IPS-20b (cell line): ENCODE measurements at regions not wholly inside any gene's neighbourhood (a gene's known extent, or its start where the extent isn't known, plus 50 kb on each side); places are given as distances from the start of the nearest gene placed in this dataset.
"Not testable (repeated sequence)": the region's sequence is repeated elsewhere in the genome, so short reads cannot be mapped to it uniquely, and the experiment has no call there.

Experiments used
- H3K27ac ChIP-seq: one replicate; pipeline ENCODE4 v1.5.1; 2013; ENCODE audit warnings: low read length
- H3K27me3 ChIP-seq: 2 replicates; pipeline ENCODE4 v1.6.1; 2013; ENCODE audit warnings: mild to moderate bottlenecking, low read length, inconsistent platforms; ENCODE audit not compliant: insufficient read depth
- H3K36me3 ChIP-seq: 2 replicates; pipeline ENCODE4 v1.6.1; 2013; ENCODE audit warnings: low read depth, mild to moderate bottlenecking, inconsistent platforms, low read length, moderate library complexity; ENCODE audit not compliant: insufficient read depth
- H3K4me1 ChIP-seq: 2 replicates; pipeline ENCODE4 v1.6.1; 2013; ENCODE audit warnings: mild to moderate bottlenecking, control low read depth, inconsistent platforms, low read length, moderate library complexity; ENCODE audit not compliant: insufficient read depth
- H3K4me3 ChIP-seq: 2 replicates; pipeline ENCODE4 v1.5.1; 2013; ENCODE audit warnings: mild to moderate bottlenecking, low read length, inconsistent platforms
- H3K9ac ChIP-seq: 2 replicates; pipeline ENCODE4 v1.6.1; 2013; ENCODE audit warnings: low read depth, mild to moderate bottlenecking, inconsistent platforms, low read length, moderate library complexity
- H3K9me3 ChIP-seq: 2 replicates; pipeline ENCODE4 v1.6.1; 2013; ENCODE audit warnings: mild to moderate bottlenecking, low read depth, low read length, inconsistent platforms; ENCODE audit not compliant: insufficient read depth

GRCh38 chr10:43929122-43929521, 280.4 kb upstream of the ZNF32 start:
- Histone ChIP-seq H3K27me3 (no peaks in the 10 kb centered on the region), H3K4me3 (no peak overlapping the region), H3K27ac (no peak overlapping the region), H3K36me3 (no peaks in the 10 kb centered on the region), H3K9ac (no peak overlapping the region), H3K9me3 (no peaks in the 10 kb centered on the region), H3K4me1 (peaks cover 5% of the 10 kb centered on the region; the same call in 1 of the 2 replicates)

GRCh38 chr10:43928425-43928968, 279.8 kb upstream of the ZNF32 start:
- Histone ChIP-seq H3K27me3 (no peaks in the 10 kb centered on the region), H3K4me1 (peaks cover 5% of the 10 kb centered on the region; the same call in 1 of the 2 replicates), H3K27ac (no peak overlapping the region), H3K9me3 (no peaks in the 10 kb centered on the region), H3K9ac (no peak overlapping the region), H3K4me3 (no peak overlapping the region), H3K36me3 (no peaks in the 10 kb centered on the region)

GRCh38 chr10:43926875-43927406, 278.3 kb upstream of the ZNF32 start:
- Histone ChIP-seq H3K27ac (no peak overlapping the region), H3K27me3 (no peaks in the 10 kb centered on the region), H3K36me3 (no peaks in the 10 kb centered on the region), H3K4me3 (no peak overlapping the region), H3K9ac (no peak overlapping the region), H3K9me3 (no peaks in the 10 kb centered on the region), H3K4me1 (no peaks in the 10 kb centered on the region)

- Histone ChIP-seq H3K9me3 (peaks cover 5% of the 10 kb centered on the region; the same call in 1 of the 2 replicates), H3K36me3 (no peaks in the 10 kb centered on the region), H3K27ac (no peak overlapping the region), H3K27me3 (no peaks in the 10 kb centered on the region), H3K9ac (no peak overlapping the region), H3K4me1 (no peaks in the 10 kb centered on the region), H3K4me3 (no peak overlapping the region)
These were observed 277.7 kb upstream of the ZNF32 start for GRCh38 chr10:43926371-43926770.

GRCh38 chr10:43925793-43926192, 277.1 kb upstream of the ZNF32 start:
- H3K36me3 ChIP-seq = no peaks in the 10 kb centered on the region
- H3K4me3 ChIP-seq = no peak overlapping the region
- no peak overlapping the region for H3K27ac ChIP-seq
- no peaks in the 10 kb centered on the region for H3K27me3 ChIP-seq
- H3K9me3 ChIP-seq = peaks cover 8% of the 10 kb centered on the region; the same call in 1 of the 2 replicates
- no peak overlapping the region for H3K9ac ChIP-seq
- no peaks in the 10 kb centered on the region for H3K4me1 ChIP-seq

- Histone ChIP-seq H3K4me3 (no peak overlapping the region), H3K4me1 (no peaks in the 10 kb centered on the region), H3K9me3 (peaks cover 15% of the 10 kb centered on the region), H3K9ac (no peak overlapping the region), H3K27ac (no peak overlapping the region), H3K27me3 (no peaks in the 10 kb centered on the region), H3K36me3 (no peaks in the 10 kb centered on the region)
These were observed 274.6 kb upstream of the ZNF32 start for GRCh38 chr10:43923328-43923727.

- Histone ChIP-seq H3K36me3 (no peaks in the 10 kb centered on the region), H3K4me1 (no peaks in the 10 kb centered on the region), H3K27ac (no peak overlapping the region), H3K27me3 (no peaks in the 10 kb centered on the region), H3K4me3 (no peak overlapping the region), H3K9me3 (peaks cover 15% of the 10 kb centered on the region), H3K9ac (no peak overlapping the region)
These were observed 273.9 kb upstream of the ZNF32 start for GRCh38 chr10:43922335-43923280.

GRCh38 chr10:43921881-43922280, 273.2 kb upstream of the ZNF32 start:
- Histone ChIP-seq H3K4me1 (no peaks in the 10 kb centered on the region), H3K36me3 (no peaks in the 10 kb centered on the region), H3K4me3 (no peak overlapping the region)

GRCh38 chr10:43921478-43921877, 272.8 kb upstream of the ZNF32 start:
- Histone ChIP-seq H3K9ac (no peak overlapping the region), H3K27me3 (no peaks in the 10 kb centered on the region), H3K36me3 (no peaks in the 10 kb centered on the region), H3K9me3 (peaks cover 15% of the 10 kb centered on the region), H3K4me1 (no peaks in the 10 kb centered on the region), H3K27ac (no peak overlapping the region), H3K4me3 (no peak overlapping the region)

More at GRCh38 chr10:43921881-43922280, 273.2 kb upstream of the ZNF32 start:
- Histone ChIP-seq H3K27me3 (no peaks in the 10 kb centered on the region), H3K27ac (no peak overlapping the region), H3K9ac (no peak overlapping the region), H3K9me3 (peaks cover 15% of the 10 kb centered on the region)

- not testable (repeated sequence) for H3K36me3 ChIP-seq, H3K4me1 ChIP-seq, H3K9ac ChIP-seq, H3K27me3 ChIP-seq, H3K4me3 ChIP-seq, H3K27ac ChIP-seq
- peaks cover 15% of the 10 kb centered on the region for H3K9me3 ChIP-seq
These were observed 271.6 kb upstream of the ZNF32 start for GRCh38 chr10:43920236-43920758.

- Histone ChIP-seq H3K9me3 (no peaks in the 10 kb centered on the region), H3K9ac (no peak overlapping the region), H3K4me3 (no peak overlapping the region), H3K4me1 (no peaks in the 10 kb centered on the region), H3K27ac (no peak overlapping the region), H3K27me3 (no peaks in the 10 kb centered on the region), H3K36me3 (no peaks in the 10 kb centered on the region)
These were observed 265.1 kb upstream of the ZNF32 start for GRCh38 chr10:43913676-43914235.
